HuH-7 (cell line): ENCODE measurements at regions not wholly inside any gene's neighbourhood (a gene's known extent, or its start where the extent isn't known, plus 50 kb on each side); places are given as distances from the start of the nearest gene placed in this dataset.
"Not testable (repeated sequence)": the region's sequence is repeated elsewhere in the genome, so short reads cannot be mapped to it uniquely, and the experiment has no call there.

Source experiments
- DNase-seq: peaks from one replicate; pipeline ENCODE4 v3.0.0; 2011; ENCODE audit warnings: low spot score

- no peak for DNase-seq
These were observed 101.2 kb downstream of the ESM1 start for GRCh38 chr5:54884195-54884536.

GRCh38 chr5:54883374-54884194, 101.8 kb downstream of the ESM1 start:
- DNase-seq = no peak

GRCh38 chr5:54882841-54883240, 102.6 kb downstream of the ESM1 start:
- DNase-seq = no peak

GRCh38 chr5:54882101-54882500, 103.3 kb downstream of the ESM1 start:
- DNase-seq = no peak

- DNase-seq = no peak
These were observed 103.9 kb downstream of the ESM1 start for GRCh38 chr5:54881286-54882005.

- no peak for DNase-seq
These were observed 108.4 kb downstream of the ESM1 start for GRCh38 chr5:54876976-54877375.

GRCh38 chr5:54876556-54876955, 108.8 kb downstream of the ESM1 start:
- no peak for DNase-seq

GRCh38 chr5:54874337-54875021, 110.9 kb downstream of the ESM1 start:
- no peak for DNase-seq

GRCh38 chr5:54873691-54874090, 111.7 kb downstream of the ESM1 start:
- DNase-seq = no peak

- DNase-seq = no peak
These were observed 112.6 kb downstream of the ESM1 start for GRCh38 chr5:54872810-54873209.

- DNase-seq = no peak
These were observed 115.1 kb downstream of the ESM1 start for GRCh38 chr5:54870271-54870670.

- DNase-seq = no peak
These were observed 115.7 kb downstream of the ESM1 start for GRCh38 chr5:54869691-54870090.

- DNase-seq = no peak
These were observed 116.6 kb downstream of the ESM1 start for GRCh38 chr5:54868511-54869483.

- DNase-seq = peak; percentile 29
These were observed 118.0 kb downstream of the ESM1 start for GRCh38 chr5:54867310-54867944.

- not testable (repeated sequence) for DNase-seq
These were observed 120.4 kb downstream of the ESM1 start for GRCh38 chr5:54864911-54865515.

- DNase-seq = no peak
These were observed 123.4 kb downstream of the ESM1 start for GRCh38 chr5:54862036-54862435.

- no peak for DNase-seq
These were observed 124.0 kb downstream of the ESM1 start for GRCh38 chr5:54861212-54861894.

GRCh38 chr5:54860321-54860720, 125.1 kb downstream of the ESM1 start:
- no peak for DNase-seq

GRCh38 chr5:54859316-54859715, 126.1 kb downstream of the ESM1 start:
- DNase-seq = no peak

- DNase-seq = no peak
These were observed 130.4 kb downstream of the ESM1 start for GRCh38 chr5:54854883-54855581.
